Colonic mucosa (tissue), 4 donors: ENCODE measurements at regions not wholly inside any gene's neighbourhood (a gene's known extent, or its start where the extent isn't known, plus 50 kb on each side); places are given as distances from the start of the nearest gene placed in this dataset.

Experiments used
- DNase-seq: peaks from one replicate; pipeline ENCODE4 v3.0.0-alpha.2; 2020
- H3K27ac ChIP-seq: fragments of 200-600 bp; one replicate; pipeline ENCODE4 v1.8.0; 2021
- H3K27me3 ChIP-seq: fragments of 200-600 bp; one replicate; pipeline ENCODE4 v1.8.0; 2021
- H3K36me3 ChIP-seq: fragments of 200-600 bp; one replicate; pipeline ENCODE4 v1.8.0; 2021
- H3K4me1 ChIP-seq: fragments of 200-600 bp; one replicate; pipeline ENCODE4 v1.8.0; 2021; ENCODE audit warnings: mild to moderate bottlenecking
- H3K4me3 ChIP-seq: fragments of 200-600 bp; one replicate; pipeline ENCODE4 v1.8.0; 2021
- H3K9ac ChIP-seq, 2 donors: one replicate each; pipeline ENCODE4 v1.7.0; 2013; ENCODE audit warnings: control low read depth in 2 of 2, low read depth in 2 of 2, low read length in 2 of 2
- H3K9me3 ChIP-seq: fragments of 200-600 bp; one replicate; pipeline ENCODE4 v1.8.0; 2021
- intact Hi-C: fragments of 100-400 bp; cut with DNase I; formaldehyde crosslinking; loops from one replicate; pipeline ENCODE4 v1.14.1; 2022
- TF ChIP-seq, protein P1 (sequence below): fragments of 200-600 bp; IDR thresholded peaks from one replicate; pipeline ENCODE4 v1.8.0; 2022; ENCODE audit warnings: antibody characterized with exemption, mild to moderate bottlenecking
- donor health status: healthy.
- donor health status: DM: no; HTN: no; CAD: no.
- donor health status: DM: no; HTN: no; CAD: no.

DNA sequence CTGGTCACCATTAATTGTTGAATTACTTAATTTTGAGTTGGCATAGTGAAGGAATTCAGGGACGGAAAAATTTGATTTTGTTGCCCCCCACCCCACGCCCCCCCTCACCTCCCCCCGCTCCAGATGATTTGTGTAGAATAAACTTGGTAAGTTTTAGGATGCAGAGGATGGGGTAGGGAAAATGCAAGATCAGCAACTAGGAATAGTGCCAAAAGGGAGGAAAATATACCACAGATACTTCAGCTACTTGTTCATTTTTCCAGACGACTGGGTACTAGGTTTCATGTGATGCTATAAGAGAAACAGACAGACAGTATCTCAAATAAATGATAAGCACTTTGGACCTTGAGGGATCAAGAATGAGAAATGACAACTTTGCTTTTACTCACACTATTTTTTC lies 862.2 kb upstream of the SEMA6A start:
- Histone ChIP-seq H3K27ac (no peak overlapping the region), H3K27me3 (no peaks in the 10 kb centered on the region), H3K4me1 (no peaks in the 10 kb centered on the region), H3K36me3 (no peaks in the 10 kb centered on the region), H3K9me3 (no peaks in the 10 kb centered on the region), H3K4me3 (no peak overlapping the region), H3K9ac (no peak overlapping the region)
- intact Hi-C loops = no loop called here
- TF ChIP-seq, protein P1, sequence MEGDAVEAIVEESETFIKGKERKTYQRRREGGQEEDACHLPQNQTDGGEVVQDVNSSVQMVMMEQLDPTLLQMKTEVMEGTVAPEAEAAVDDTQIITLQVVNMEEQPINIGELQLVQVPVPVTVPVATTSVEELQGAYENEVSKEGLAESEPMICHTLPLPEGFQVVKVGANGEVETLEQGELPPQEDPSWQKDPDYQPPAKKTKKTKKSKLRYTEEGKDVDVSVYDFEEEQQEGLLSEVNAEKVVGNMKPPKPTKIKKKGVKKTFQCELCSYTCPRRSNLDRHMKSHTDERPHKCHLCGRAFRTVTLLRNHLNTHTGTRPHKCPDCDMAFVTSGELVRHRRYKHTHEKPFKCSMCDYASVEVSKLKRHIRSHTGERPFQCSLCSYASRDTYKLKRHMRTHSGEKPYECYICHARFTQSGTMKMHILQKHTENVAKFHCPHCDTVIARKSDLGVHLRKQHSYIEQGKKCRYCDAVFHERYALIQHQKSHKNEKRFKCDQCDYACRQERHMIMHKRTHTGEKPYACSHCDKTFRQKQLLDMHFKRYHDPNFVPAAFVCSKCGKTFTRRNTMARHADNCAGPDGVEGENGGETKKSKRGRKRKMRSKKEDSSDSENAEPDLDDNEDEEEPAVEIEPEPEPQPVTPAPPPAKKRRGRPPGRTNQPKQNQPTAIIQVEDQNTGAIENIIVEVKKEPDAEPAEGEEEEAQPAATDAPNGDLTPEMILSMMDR = no peak
- no peak for DNase-seq

DNA sequence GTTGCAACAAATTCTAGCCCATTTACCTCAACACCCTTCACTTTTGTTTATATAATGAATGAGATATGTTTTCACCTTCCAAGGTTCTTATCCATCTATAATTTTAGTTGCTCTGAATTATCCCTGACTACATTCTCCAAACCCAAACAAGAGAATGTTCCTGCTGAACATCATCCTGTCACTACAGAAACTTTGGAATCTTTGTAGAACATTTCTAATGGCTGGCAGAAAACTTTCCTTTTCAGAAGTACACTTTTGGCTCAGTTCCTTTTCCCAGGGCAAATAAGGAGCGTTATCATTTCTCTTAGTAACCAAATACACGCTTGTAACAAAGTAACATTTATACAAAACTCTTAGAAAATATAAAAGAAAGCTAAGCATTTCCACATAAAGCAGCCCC lies 860.6 kb upstream of the SEMA6A start:
- Histone ChIP-seq H3K4me3 (no peak overlapping the region), H3K36me3 (no peaks in the 10 kb centered on the region), H3K4me1 (no peaks in the 10 kb centered on the region), H3K27me3 (no peaks in the 10 kb centered on the region), H3K27ac (no peak overlapping the region), H3K9me3 (no peaks in the 10 kb centered on the region), H3K9ac (no peak overlapping the region)
- TF ChIP-seq, protein P1 = no peak
- no peak for DNase-seq
- intact Hi-C loops = no loop called here

DNA sequence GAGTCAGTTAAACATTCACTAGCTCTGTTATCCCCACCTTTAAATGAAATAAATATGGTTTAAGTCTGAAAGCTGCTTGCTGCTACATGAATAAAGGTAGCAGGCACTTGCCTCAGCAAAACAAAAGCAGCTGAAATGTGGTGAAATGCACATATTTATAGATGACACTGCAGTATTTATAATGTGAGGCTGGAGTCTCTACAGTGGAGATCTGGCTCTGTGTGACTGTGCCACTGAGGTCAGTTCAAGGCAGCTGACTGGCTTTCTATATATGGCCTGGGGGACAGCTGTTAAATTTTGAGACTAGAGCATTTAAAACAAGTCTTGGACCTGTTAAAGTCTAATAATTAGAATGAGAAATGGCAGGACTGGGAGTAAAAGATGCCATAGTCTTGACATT lies 859.6 kb upstream of the SEMA6A start:
- DNase-seq = no peak
- Histone ChIP-seq H3K4me1 (no peaks in the 10 kb centered on the region), H3K9ac (no peak overlapping the region), H3K36me3 (no peaks in the 10 kb centered on the region), H3K27ac (no peak overlapping the region), H3K4me3 (no peak overlapping the region), H3K27me3 (no peaks in the 10 kb centered on the region), H3K9me3 (no peaks in the 10 kb centered on the region)
- TF ChIP-seq, protein P1 = no peak
- intact Hi-C loops = no loop called here

DNA sequence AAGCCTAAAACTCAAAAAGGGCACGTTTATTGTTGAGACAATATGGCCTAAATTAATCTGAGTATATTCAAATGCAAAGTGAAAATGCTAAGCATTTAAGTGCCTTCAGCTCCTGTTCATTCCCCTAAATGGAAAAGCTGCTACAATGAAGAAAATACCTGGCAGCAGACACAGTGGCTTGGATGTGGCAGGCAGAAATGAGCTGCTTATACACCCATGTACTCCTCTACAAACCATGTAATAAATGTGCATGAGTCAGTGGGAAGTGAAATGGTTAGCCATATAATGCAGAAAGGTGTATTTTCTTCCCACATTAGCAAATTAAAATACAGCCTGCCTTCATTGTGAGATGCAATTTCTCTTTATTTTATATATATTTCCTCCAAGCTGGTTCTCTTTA lies 859.2 kb upstream of the SEMA6A start:
- H3K4me3 ChIP-seq = no peak overlapping the region
- no peak for DNase-seq
- no peak overlapping the region for H3K27ac ChIP-seq
- H3K27me3 ChIP-seq = no peaks in the 10 kb centered on the region
- H3K4me1 ChIP-seq = no peaks in the 10 kb centered on the region
- H3K9me3 ChIP-seq = no peaks in the 10 kb centered on the region
- H3K36me3 ChIP-seq = no peaks in the 10 kb centered on the region
- H3K9ac ChIP-seq = no peak overlapping the region
- TF ChIP-seq, protein P1 = no peak
- intact Hi-C loops = no loop called here

DNA sequence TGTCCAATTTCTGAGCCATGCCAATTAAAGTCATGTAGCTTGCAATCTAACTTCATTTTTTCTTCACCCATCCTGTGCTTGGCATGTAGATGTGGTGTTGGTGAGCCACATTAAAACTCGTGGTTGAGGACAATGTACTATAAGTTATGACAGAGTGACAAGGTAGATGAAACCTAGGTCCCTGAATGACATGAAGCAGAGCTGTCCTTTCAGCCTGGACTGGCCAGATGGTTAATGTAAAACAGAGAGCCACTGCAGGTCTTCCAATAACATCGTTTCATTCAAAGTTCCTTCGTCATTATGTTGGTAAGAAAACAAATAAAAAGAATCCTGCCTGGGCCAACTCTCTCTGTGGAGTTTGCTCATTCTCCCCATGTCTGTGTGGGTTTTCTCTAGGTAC lies 856.5 kb upstream of the SEMA6A start:
- Histone ChIP-seq H3K27me3 (no peaks in the 10 kb centered on the region), H3K27ac (no peak overlapping the region), H3K9ac (no peak overlapping the region), H3K9me3 (no peaks in the 10 kb centered on the region), H3K36me3 (no peaks in the 10 kb centered on the region), H3K4me3 (no peak overlapping the region), H3K4me1 (no peaks in the 10 kb centered on the region)
- intact Hi-C loops = no loop called here
- no peak for DNase-seq
- TF ChIP-seq, protein P1 = no peak

DNA sequence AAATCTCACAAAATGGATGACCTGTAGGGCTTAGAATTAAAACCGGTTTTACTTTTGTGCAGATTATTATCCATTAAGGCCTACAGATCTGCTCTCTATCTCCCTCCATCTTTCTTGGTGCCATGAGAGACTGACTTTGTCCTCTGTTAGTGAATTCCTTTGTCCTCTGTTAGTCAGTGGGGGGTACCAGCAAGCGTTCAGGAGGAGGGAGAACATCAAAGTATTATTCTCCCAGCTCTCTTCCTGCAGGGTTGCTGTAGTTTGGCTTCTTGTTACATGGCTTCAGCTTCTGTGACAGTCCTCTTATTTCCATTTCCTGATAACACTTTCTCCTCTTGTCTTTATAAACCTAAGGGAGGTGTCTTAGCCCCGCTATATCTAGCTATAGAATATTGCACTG lies 850.5 kb upstream of the SEMA6A start:
- Histone ChIP-seq H3K9me3 (no peaks in the 10 kb centered on the region), H3K4me1 (no peaks in the 10 kb centered on the region), H3K27me3 (no peaks in the 10 kb centered on the region), H3K4me3 (no peak overlapping the region), H3K27ac (no peak overlapping the region), H3K9ac (no peak overlapping the region), H3K36me3 (no peaks in the 10 kb centered on the region)
- no peak for DNase-seq
- intact Hi-C loops = no loop called here
- TF ChIP-seq, protein P1 = no peak
